ENCODE measurements at regions not wholly inside any gene's neighbourhood (a gene's known extent, or its start where the extent isn't known, plus 50 kb on each side); places are given as distances from the start of the nearest gene placed in this dataset.

DNA sequence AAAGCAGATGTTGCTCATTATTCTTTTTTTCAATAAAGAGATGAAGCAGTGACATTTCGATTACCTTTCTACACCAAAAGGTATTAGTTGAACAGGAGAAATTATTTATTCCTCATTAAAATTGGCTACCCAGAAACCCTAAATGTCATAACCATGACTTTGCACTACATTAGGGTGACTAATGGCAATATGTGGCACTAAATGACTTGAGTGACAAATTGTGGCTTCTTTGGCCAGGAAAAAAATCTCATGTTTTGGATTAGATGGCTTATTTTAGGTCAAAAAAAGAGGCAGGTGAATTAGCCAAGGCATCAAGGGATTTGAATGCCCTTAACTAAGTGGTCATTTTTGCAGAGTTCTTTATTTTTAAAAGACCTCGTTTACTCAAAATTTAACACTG lies 353.9 kb downstream of the NDFIP2 start:
- CTCF ChIA-PET, result no interaction called here
- no peaks in the 10 kb centered on the region for H3K27me3 Mint-ChIP-seq
- no peak for ATAC-seq (ENCODE audit: low read depth)
- no peak for DNase-seq
- H3K4me1 Mint-ChIP-seq, result no peaks in the 10 kb centered on the region
- POLR2A ChIA-PET, result no interaction called here
- intact Hi-C loops (cut with micrococcal nuclease), result no loop called here
- no peak overlapping the region for H3K4me3 Mint-ChIP-seq
- no peaks in the 10 kb centered on the region for H3K36me3 Mint-ChIP-seq (ENCODE audit: low read depth)
- H3K27ac Mint-ChIP-seq, result no peak overlapping the region
- TF ChIP-seq, protein P1, sequence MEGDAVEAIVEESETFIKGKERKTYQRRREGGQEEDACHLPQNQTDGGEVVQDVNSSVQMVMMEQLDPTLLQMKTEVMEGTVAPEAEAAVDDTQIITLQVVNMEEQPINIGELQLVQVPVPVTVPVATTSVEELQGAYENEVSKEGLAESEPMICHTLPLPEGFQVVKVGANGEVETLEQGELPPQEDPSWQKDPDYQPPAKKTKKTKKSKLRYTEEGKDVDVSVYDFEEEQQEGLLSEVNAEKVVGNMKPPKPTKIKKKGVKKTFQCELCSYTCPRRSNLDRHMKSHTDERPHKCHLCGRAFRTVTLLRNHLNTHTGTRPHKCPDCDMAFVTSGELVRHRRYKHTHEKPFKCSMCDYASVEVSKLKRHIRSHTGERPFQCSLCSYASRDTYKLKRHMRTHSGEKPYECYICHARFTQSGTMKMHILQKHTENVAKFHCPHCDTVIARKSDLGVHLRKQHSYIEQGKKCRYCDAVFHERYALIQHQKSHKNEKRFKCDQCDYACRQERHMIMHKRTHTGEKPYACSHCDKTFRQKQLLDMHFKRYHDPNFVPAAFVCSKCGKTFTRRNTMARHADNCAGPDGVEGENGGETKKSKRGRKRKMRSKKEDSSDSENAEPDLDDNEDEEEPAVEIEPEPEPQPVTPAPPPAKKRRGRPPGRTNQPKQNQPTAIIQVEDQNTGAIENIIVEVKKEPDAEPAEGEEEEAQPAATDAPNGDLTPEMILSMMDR (IDR thresholded peaks at IDR 0.05), result no peak
- H3K9me3 Mint-ChIP-seq, result no peaks in the 10 kb centered on the region

DNA sequence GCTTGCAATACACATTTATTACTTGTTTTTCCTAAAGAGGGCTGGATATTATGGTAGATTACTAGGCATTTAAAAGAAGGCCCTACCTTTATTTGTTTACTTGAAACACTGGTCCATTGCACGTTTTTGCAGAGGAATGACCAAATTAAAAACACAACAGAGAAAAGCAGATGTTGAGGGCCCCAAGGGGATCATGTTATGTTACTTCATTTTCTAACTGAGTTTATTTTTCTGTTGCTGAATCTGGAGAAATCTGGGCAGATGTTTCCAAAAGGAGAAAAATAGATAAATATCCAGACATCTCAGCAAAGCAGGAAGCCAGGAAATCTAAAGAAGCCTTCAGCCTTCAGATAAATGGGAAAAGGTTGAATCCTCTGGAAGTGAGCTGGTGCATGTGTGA lies 353.0 kb downstream of the NDFIP2 start:
- Mint-ChIP-seq H3K4me3 (no peak overlapping the region), H3K4me1 (no peaks in the 10 kb centered on the region), H3K27ac (no peak overlapping the region), H3K36me3 (ENCODE audit: low read depth) (no peaks in the 10 kb centered on the region), H3K9me3 (no peaks in the 10 kb centered on the region), H3K27me3 (no peaks in the 10 kb centered on the region)
- DNase-seq (no peak), ATAC-seq (ENCODE audit: low read depth) (no peak)
- POLR2A ChIA-PET, result no interaction called here
- CTCF ChIA-PET, result interaction anchor here (0.6 kb wide), 1 partner anchor 647 kb away, joined by 3 read pairs; no protein-coding TSS in a partner anchor
- TF ChIP-seq, protein P1 (IDR thresholded peaks at IDR 0.05), result no peak
- intact Hi-C loops (cut with micrococcal nuclease), result no loop called here

DNA sequence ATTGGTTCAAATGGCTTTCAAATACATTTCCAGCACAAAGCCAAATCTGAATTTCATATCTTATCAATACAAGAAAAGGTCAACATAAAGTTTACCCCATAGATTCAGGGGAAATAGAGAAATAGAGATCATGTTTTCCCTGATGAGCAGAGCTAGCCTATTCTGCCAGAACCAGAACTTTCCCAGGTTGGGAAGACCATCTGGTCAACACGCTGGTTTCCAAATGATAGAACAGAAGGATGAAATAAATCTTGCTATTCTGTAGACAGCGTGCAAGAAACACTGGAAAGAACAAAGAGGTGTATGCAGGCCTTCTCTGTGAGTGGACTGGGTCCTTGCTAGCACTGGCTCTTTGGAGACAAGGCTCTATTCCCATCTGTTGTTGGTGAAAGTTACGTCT lies 350.6 kb downstream of the NDFIP2 start:
- Mint-ChIP-seq H3K36me3 (ENCODE audit: low read depth) (no peaks in the 10 kb centered on the region), H3K27ac (no peak overlapping the region), H3K9me3 (no peaks in the 10 kb centered on the region), H3K4me3 (no peak overlapping the region), H3K27me3 (no peaks in the 10 kb centered on the region), H3K4me1 (no peaks in the 10 kb centered on the region)
- ChIA-PET POLR2A (no interaction called here), CTCF (no interaction called here)
- intact Hi-C loops (cut with micrococcal nuclease), result no loop called here
- TF ChIP-seq, protein P1 (IDR thresholded peaks at IDR 0.05), result no peak
- no peak for DNase-seq
- ATAC-seq (ENCODE audit: low read depth), result no peak

DNA sequence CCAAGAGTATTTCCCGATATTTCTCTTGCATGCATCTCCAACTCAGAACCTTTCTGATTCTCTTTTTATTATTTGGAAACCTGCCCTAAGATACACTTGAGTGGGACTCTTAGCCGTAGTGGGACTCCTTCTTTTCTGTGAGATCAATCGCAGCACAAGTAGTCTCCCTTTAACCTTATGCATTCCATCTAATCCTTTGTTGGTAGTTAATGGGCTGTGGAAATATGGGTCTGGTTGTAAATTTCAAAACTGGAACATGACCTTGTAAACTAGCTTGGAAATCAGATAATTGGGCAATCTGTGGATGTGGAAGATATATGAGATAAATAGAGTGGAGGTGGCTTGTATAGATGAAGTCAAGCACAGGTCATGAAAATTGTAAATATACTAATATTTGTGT lies 350.0 kb downstream of the NDFIP2 start:
- CTCF ChIA-PET, result no interaction called here
- Mint-ChIP-seq H3K9me3 (no peaks in the 10 kb centered on the region), H3K4me3 (no peak overlapping the region), H3K36me3 (ENCODE audit: low read depth) (no peaks in the 10 kb centered on the region), H3K4me1 (no peaks in the 10 kb centered on the region), H3K27me3 (no peaks in the 10 kb centered on the region), H3K27ac (no peak overlapping the region)
- DNase-seq (no peak), ATAC-seq (ENCODE audit: low read depth) (no peak)
- intact Hi-C loops (cut with micrococcal nuclease), result no loop called here
- POLR2A ChIA-PET, result no interaction called here
- TF ChIP-seq, protein P1 (IDR thresholded peaks at IDR 0.05), result no peak

DNA sequence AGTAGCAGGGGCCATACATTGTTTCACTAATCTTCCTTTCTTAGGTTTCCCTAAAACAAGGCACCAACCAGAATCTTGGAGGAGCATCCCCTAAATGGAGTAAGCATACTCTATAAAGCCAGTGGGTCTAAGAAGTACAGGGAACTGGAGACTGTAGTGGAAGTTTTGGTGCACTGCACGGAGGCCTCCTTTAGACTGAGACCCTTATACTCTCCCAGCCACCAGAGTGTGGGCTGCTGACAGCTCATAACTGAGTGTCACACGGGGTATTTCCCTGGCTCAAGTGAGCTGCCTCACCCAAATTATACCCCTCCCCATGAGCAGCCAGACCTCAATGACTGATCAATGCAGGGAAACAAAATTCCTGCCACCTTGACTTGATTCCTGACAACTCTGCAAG lies 349.5 kb downstream of the NDFIP2 start:
- Mint-ChIP-seq H3K4me1 (no peaks in the 10 kb centered on the region), H3K36me3 (ENCODE audit: low read depth) (no peaks in the 10 kb centered on the region), H3K27me3 (no peaks in the 10 kb centered on the region), H3K27ac (no peak overlapping the region), H3K9me3 (no peaks in the 10 kb centered on the region), H3K4me3 (no peak overlapping the region)
- ChIA-PET POLR2A (no interaction called here), CTCF (no interaction called here)
- DNase-seq (no peak), ATAC-seq (ENCODE audit: low read depth) (no peak)
- intact Hi-C loops (cut with micrococcal nuclease), result no loop called here
- TF ChIP-seq, protein P1 (IDR thresholded peaks at IDR 0.05), result no peak
